Lung (tissue), 11 donors: ENCODE measurements at regions not wholly inside any gene's neighbourhood (a gene's known extent, or its start where the extent isn't known, plus 50 kb on each side); places are given as distances from the start of the nearest gene placed in this dataset.

Experiments used
- ATAC-seq: fragments of 200-7000 bp; cut with Tn5 transposase; one replicate; pipeline ENCODE4 v1.9.1; 2020; ENCODE audit warnings: moderate number of reproducible peaks; ENCODE audit not compliant: insufficient read depth, low FRiP score
- DNase-seq, 3 donors: peaks; one replicate each; pipeline ENCODE4 v3.0.0-alpha.2; 2013 to 2017
- H3K27ac ChIP-seq, 2 donors: one replicate each; pipeline ENCODE4 v1.5.1; 2013; ENCODE audit warnings: mild to moderate bottlenecking in 2 of 2, moderate library complexity in 2 of 2, control low read depth in 1 of 2, inconsistent platforms in 1 of 2, low read depth in 1 of 2, low read length in 1 of 2
- H3K27me3 ChIP-seq, 3 donors: one replicate each; pipeline ENCODE4 v1.5.1; 2013; ENCODE audit warnings: low read length in 2 of 3; ENCODE audit not compliant: control insufficient read depth in 3 of 3, insufficient read depth in 3 of 3
- H3K36me3 ChIP-seq, 4 donors: one replicate each; pipeline ENCODE4 v1.5.1; 2013; ENCODE audit warnings: low read length in 4 of 4, mild to moderate bottlenecking in 1 of 4, moderate library complexity in 1 of 4; ENCODE audit not compliant: control insufficient read depth in 4 of 4, insufficient read depth in 4 of 4
- H3K4me1 ChIP-seq, 5 donors: one replicate each; pipeline ENCODE4 v1.5.1; 2013; ENCODE audit warnings: low read length in 5 of 5, mild to moderate bottlenecking in 2 of 5, moderate library complexity in 1 of 5; ENCODE audit not compliant: control insufficient read depth in 5 of 5, insufficient read depth in 5 of 5
- H3K4me3 ChIP-seq: one replicate; pipeline ENCODE4 v1.5.1; 2013; ENCODE audit warnings: mild to moderate bottlenecking, control low read depth, moderate library complexity
- H3K9ac ChIP-seq, 2 donors: one replicate each; pipeline ENCODE4 v1.5.1; 2013; ENCODE audit warnings: low read length in 2 of 2, control low read depth in 1 of 2; ENCODE audit not compliant: insufficient read depth in 1 of 2
- H3K9me3 ChIP-seq, 4 donors: one replicate each; pipeline ENCODE4 v1.5.1; 2013; ENCODE audit warnings: low read length in 3 of 4, mild to moderate bottlenecking in 1 of 4, moderate library complexity in 1 of 4; ENCODE audit not compliant: control insufficient read depth in 4 of 4, insufficient read depth in 3 of 4
- WGBS, 2 donors: extraction: QIAGEN DNeasy Blood & Tissue Kit; methylation state at CpG; one replicate each; pipeline ENCODE4 v1.1.7; 2013; 5-methylcytosine and 5-hydroxymethylcytosine counted together
- TF ChIP-seq, protein P1 (sequence below): IDR thresholded peaks from 2 replicates; pipeline ENCODE4 v1.5.1; 2012; ENCODE audit warnings: mild to moderate bottlenecking; ENCODE audit errors: control extremely low read depth, extremely low read depth
- donor health status: control.
- donor health status: control.
- donor health status: Bipolar disorder and iron deficiency.
- donor health status: healthy.
- donor health status: DM: yes; HTN: yes; CAD: no.

DNA sequence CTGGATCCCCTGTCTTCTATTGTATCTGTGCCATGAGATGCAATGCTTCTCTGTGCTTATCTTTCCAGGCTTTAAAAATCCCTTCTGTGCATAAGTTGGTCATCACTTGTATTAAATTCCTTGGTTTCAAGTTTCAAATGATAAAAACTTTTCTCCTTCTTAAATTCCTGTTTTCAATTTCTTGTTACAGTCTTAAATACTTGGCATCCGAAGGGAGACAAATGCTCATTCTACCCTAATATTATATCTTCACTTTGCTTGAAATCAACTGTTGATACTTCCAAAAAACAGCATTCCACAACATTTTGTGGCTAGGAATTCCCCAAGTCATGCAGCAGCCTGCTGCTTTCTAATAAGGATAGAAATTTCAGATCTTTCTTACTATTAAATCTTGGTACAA, 413.2 kb upstream of the ACTBL2 start:
- peak in 1 of 3 donors; percentile 26 for DNase-seq
- no peak overlapping the region for H3K27ac ChIP-seq
- peaks cover 0 to 27% (median 12%) of the 10 kb centered on the region in 5 donors for H3K4me1 ChIP-seq
- TF ChIP-seq, protein P1, sequence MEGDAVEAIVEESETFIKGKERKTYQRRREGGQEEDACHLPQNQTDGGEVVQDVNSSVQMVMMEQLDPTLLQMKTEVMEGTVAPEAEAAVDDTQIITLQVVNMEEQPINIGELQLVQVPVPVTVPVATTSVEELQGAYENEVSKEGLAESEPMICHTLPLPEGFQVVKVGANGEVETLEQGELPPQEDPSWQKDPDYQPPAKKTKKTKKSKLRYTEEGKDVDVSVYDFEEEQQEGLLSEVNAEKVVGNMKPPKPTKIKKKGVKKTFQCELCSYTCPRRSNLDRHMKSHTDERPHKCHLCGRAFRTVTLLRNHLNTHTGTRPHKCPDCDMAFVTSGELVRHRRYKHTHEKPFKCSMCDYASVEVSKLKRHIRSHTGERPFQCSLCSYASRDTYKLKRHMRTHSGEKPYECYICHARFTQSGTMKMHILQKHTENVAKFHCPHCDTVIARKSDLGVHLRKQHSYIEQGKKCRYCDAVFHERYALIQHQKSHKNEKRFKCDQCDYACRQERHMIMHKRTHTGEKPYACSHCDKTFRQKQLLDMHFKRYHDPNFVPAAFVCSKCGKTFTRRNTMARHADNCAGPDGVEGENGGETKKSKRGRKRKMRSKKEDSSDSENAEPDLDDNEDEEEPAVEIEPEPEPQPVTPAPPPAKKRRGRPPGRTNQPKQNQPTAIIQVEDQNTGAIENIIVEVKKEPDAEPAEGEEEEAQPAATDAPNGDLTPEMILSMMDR = no peak
- no peak for ATAC-seq
- H3K9ac ChIP-seq = no peak overlapping the region
- no peaks in the 10 kb centered on the region for H3K9me3 ChIP-seq
- H3K27me3 ChIP-seq = no peaks in the 10 kb centered on the region
- H3K4me3 ChIP-seq = no peak overlapping the region
- H3K36me3 ChIP-seq = no peaks in the 10 kb centered on the region
- 73 to 83% methylated on average over 1 of the region's 1 CpG for WGBS, 2 donors

- no peaks in the 10 kb centered on the region for H3K36me3 ChIP-seq
- H3K4me1 ChIP-seq = peaks cover 0 to 19% (median 9%) of the 10 kb centered on the region in 5 donors
- ATAC-seq (no peak), DNase-seq (peak in 2 of 3 donors; percentile 65 to 81)
- WGBS, 2 donors = 87 to 91% methylated on average over 1 of the region's 1 CpG
- H3K27me3 ChIP-seq = no peaks in the 10 kb centered on the region
- TF ChIP-seq, protein P1 = no peak
- no peaks in the 10 kb centered on the region for H3K9me3 ChIP-seq
- H3K27ac ChIP-seq = no peak overlapping the region
- no peak overlapping the region for H3K9ac ChIP-seq
- H3K4me3 ChIP-seq = no peak overlapping the region
Observed at GRCh38 chr5:57893926-57894325, 411.3 kb upstream of the ACTBL2 start.

- Histone ChIP-seq H3K9ac (no peak overlapping the region), H3K36me3 (no peaks in the 10 kb centered on the region), H3K27me3 (no peaks in the 10 kb centered on the region), H3K4me1 (peaks cover 0 to 25% (median 11%) of the 10 kb centered on the region in 5 donors), H3K9me3 (no peaks in the 10 kb centered on the region), H3K27ac (no peak overlapping the region), H3K4me3 (no peak overlapping the region)
- TF ChIP-seq, protein P1 = no peak
- ATAC-seq = no peak
- WGBS, 2 donors = 68 to 79% methylated on average over 1 of the region's 1 CpG
- DNase-seq = no peak
Observed at GRCh38 chr5:57891443-57891842, 408.8 kb upstream of the ACTBL2 start.

DNA sequence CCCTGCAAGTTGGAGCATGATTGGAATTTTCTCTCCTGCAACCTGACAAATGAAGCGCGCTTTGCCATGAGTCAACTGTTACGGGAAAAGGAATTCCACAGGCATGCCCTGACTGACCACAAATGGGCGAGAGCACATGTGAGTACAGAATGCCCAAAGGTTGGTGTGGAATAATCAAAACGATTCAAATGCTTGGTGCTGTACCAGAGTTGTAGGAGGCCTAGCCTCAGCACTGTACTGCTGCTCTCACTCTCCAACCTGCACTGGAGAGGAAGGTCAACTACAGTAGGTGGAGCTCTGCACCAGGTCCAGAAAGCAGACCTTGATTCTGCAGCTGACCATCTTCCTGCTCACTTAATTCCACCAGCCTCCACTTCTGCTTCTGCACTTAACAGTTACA, 406.9 kb upstream of the ACTBL2 start:
- Histone ChIP-seq H3K36me3 (no peaks in the 10 kb centered on the region), H3K9me3 (no peaks in the 10 kb centered on the region), H3K4me3 (no peak overlapping the region), H3K4me1 (peaks cover 0 to 17% (median 5%) of the 10 kb centered on the region in 5 donors), H3K9ac (no peak overlapping the region), H3K27me3 (no peaks in the 10 kb centered on the region), H3K27ac (no peak overlapping the region)
- TF ChIP-seq, protein P1 = no peak
- WGBS, 2 donors = 76 to 86% methylated on average over 5 of the region's 5 CpGs
- ATAC-seq (no peak), DNase-seq (no peak)
